ENCODE measurements at regions not wholly inside any gene's neighbourhood (a gene's known extent, or its start where the extent isn't known, plus 50 kb on each side); places are given as distances from the start of the nearest gene placed in this dataset.

DNA sequence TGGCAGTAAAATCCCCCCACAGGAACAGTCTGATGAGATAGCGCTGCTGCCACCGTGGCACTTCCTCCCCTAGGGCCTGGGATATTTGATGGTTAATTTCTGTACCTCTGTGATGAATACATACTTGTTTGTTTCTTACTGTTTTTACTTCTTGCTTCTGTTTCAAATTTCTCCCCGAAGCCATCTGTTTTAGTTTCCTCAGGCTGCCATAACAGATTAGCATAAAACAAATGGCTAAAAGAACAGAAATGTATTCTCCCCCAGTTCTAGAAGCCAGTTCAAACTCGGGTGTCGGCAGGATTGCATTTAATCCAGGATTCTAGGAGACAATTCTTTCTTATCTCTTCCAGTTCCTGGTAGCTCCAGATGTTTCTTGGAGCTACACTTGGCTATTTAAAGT is 435.9 kb downstream of the DSEL start:
- H3K27me3 ChIP-seq (ENCODE audit: insufficient read depth, low read length) = no peaks in the 10 kb centered on the region
- no peak overlapping the region for H3K4me3 ChIP-seq (ENCODE audit: insufficient read depth, low read length)
- TF ChIP-seq, protein P1, sequence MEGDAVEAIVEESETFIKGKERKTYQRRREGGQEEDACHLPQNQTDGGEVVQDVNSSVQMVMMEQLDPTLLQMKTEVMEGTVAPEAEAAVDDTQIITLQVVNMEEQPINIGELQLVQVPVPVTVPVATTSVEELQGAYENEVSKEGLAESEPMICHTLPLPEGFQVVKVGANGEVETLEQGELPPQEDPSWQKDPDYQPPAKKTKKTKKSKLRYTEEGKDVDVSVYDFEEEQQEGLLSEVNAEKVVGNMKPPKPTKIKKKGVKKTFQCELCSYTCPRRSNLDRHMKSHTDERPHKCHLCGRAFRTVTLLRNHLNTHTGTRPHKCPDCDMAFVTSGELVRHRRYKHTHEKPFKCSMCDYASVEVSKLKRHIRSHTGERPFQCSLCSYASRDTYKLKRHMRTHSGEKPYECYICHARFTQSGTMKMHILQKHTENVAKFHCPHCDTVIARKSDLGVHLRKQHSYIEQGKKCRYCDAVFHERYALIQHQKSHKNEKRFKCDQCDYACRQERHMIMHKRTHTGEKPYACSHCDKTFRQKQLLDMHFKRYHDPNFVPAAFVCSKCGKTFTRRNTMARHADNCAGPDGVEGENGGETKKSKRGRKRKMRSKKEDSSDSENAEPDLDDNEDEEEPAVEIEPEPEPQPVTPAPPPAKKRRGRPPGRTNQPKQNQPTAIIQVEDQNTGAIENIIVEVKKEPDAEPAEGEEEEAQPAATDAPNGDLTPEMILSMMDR (IDR thresholded peaks at IDR 0.05; ENCODE audit: extremely low read depth, low read depth, low read length) = no peak
- no peak for DNase-seq (ENCODE audit: insufficient read length, low spot score, missing footprints)
- no peak overlapping the region for H3K27ac ChIP-seq (ENCODE audit: low read depth, low read length)
- H3K9me3 ChIP-seq (ENCODE audit: low read depth, low read length) = no peaks in the 10 kb centered on the region
- no peak overlapping the region for H3K4me2 ChIP-seq (ENCODE audit: insufficient read depth, low read length)
- no peak overlapping the region for H2AFZ ChIP-seq (ENCODE audit: low read length)
- H3K36me3 ChIP-seq (ENCODE audit: insufficient read depth, low read length) = no peaks in the 10 kb centered on the region
- no peaks in the 10 kb centered on the region for H3K79me2 ChIP-seq (ENCODE audit: insufficient read depth, low read length)
- H3K4me1 ChIP-seq (ENCODE audit: insufficient read depth, low read length) = no peaks in the 10 kb centered on the region
- H4K20me1 ChIP-seq (ENCODE audit: insufficient read depth, low read length) = no peaks in the 10 kb centered on the region

DNA sequence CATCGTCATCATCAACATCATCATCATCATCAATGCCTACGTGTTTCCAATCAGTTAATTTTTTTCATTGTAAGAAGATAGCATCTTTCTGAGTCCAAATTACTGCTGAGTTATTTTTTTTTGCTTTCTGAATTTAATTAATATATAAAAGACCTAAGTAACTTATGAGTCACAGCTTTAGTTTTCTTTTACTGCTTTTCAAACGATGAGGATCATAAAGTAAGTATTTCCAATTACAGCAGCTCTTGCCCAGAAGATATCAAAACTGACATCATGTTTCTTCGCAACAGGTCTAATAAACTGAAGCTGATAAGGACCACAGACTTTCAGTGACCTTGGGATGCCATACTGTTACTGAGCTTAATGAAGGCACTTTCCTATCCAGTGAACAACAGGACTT is 442.2 kb downstream of the DSEL start:
- Histone ChIP-seq H4K20me1 (ENCODE audit: insufficient read depth, low read length) (no peaks in the 10 kb centered on the region), H3K27ac (ENCODE audit: low read depth, low read length) (no peak overlapping the region), H3K79me2 (ENCODE audit: insufficient read depth, low read length) (no peaks in the 10 kb centered on the region), H3K4me3 (ENCODE audit: insufficient read depth, low read length) (no peak overlapping the region), H3K9me3 (ENCODE audit: low read depth, low read length) (no peaks in the 10 kb centered on the region), H3K27me3 (ENCODE audit: insufficient read depth, low read length) (no peaks in the 10 kb centered on the region), H3K4me1 (ENCODE audit: insufficient read depth, low read length) (no peaks in the 10 kb centered on the region), H3K4me2 (ENCODE audit: insufficient read depth, low read length) (no peak overlapping the region), H2AFZ (ENCODE audit: low read length) (no peak overlapping the region), H3K36me3 (ENCODE audit: insufficient read depth, low read length) (no peaks in the 10 kb centered on the region)
- DNase-seq (ENCODE audit: insufficient read length, low spot score, missing footprints) = no peak
- TF ChIP-seq, protein P1 (IDR thresholded peaks at IDR 0.05; ENCODE audit: extremely low read depth, low read depth, low read length) = no peak

DNA sequence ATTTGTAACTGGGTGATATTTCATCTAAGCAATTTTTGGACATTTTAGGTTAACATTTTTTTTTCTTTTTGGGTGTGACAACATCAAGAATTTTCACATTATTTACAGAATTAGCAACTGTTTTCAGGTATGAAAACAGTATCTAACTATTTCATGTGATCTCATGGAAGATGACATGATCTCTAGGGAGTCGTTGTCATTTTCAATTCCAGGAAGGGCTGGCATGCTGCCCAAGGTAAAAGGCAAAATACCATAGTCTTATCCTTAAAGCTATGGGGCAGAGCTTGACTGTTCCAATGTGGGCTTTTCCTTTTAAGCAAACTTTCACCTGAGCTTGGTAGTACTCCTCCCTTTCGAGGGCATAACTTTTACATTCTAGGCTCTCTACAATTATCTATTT is 443.7 kb downstream of the DSEL start:
- H3K9me3 ChIP-seq (ENCODE audit: low read depth, low read length) = no peaks in the 10 kb centered on the region
- TF ChIP-seq, protein P1 (IDR thresholded peaks at IDR 0.05; ENCODE audit: extremely low read depth, low read depth, low read length) = no peak
- no peak for DNase-seq (ENCODE audit: insufficient read length, low spot score, missing footprints)
- H3K36me3 ChIP-seq (ENCODE audit: insufficient read depth, low read length) = no peaks in the 10 kb centered on the region
- no peak overlapping the region for H2AFZ ChIP-seq (ENCODE audit: low read length)
- no peaks in the 10 kb centered on the region for H3K79me2 ChIP-seq (ENCODE audit: insufficient read depth, low read length)
- H3K4me3 ChIP-seq (ENCODE audit: insufficient read depth, low read length) = no peak overlapping the region
- no peaks in the 10 kb centered on the region for H4K20me1 ChIP-seq (ENCODE audit: insufficient read depth, low read length)
- H3K27ac ChIP-seq (ENCODE audit: low read depth, low read length) = no peak overlapping the region
- H3K4me2 ChIP-seq (ENCODE audit: insufficient read depth, low read length) = no peak overlapping the region
- H3K4me1 ChIP-seq (ENCODE audit: insufficient read depth, low read length) = no peaks in the 10 kb centered on the region
- no peaks in the 10 kb centered on the region for H3K27me3 ChIP-seq (ENCODE audit: insufficient read depth, low read length)

DNA sequence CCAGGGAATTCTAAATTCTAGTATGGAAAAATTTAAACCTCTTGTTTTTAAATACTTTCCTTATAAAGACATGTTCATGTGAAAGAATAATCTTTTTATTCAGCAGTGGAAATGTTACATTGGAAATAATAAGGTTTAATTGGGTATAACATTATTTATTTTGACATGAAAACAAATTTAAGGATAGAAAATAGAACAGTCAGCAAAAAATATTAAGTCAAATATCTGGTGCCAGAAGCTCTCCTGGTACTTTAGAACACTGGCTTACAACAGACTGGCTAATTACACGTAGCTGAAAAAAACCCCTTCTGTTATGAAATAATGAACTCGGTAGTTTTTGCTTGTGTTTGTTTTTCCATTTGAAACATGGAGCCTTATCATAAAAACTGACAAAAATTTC is 447.9 kb downstream of the DSEL start:
- no peaks in the 10 kb centered on the region for H4K20me1 ChIP-seq (ENCODE audit: insufficient read depth, low read length)
- no peaks in the 10 kb centered on the region for H3K4me1 ChIP-seq (ENCODE audit: insufficient read depth, low read length)
- H2AFZ ChIP-seq (ENCODE audit: low read length) = no peak overlapping the region
- H3K36me3 ChIP-seq (ENCODE audit: insufficient read depth, low read length) = no peaks in the 10 kb centered on the region
- no peaks in the 10 kb centered on the region for H3K27me3 ChIP-seq (ENCODE audit: insufficient read depth, low read length)
- TF ChIP-seq, protein P1 (IDR thresholded peaks at IDR 0.05; ENCODE audit: extremely low read depth, low read depth, low read length) = no peak
- H3K9me3 ChIP-seq (ENCODE audit: low read depth, low read length) = no peaks in the 10 kb centered on the region
- no peak for DNase-seq (ENCODE audit: insufficient read length, low spot score, missing footprints)
- H3K79me2 ChIP-seq (ENCODE audit: insufficient read depth, low read length) = no peaks in the 10 kb centered on the region
- H3K4me3 ChIP-seq (ENCODE audit: insufficient read depth, low read length) = no peak overlapping the region
- H3K4me2 ChIP-seq (ENCODE audit: insufficient read depth, low read length) = no peak overlapping the region
- no peak overlapping the region for H3K27ac ChIP-seq (ENCODE audit: low read depth, low read length)
